ENCODE measurements at regions not wholly inside any gene's neighbourhood (a gene's known extent, or its start where the extent isn't known, plus 50 kb on each side); places are given as distances from the start of the nearest gene placed in this dataset.

GRCh38 chr9:108681851-108682590 lies 173.8 kb downstream of the ACTL7B start:
- Mint-ChIP-seq H3K27ac (ENCODE audit: low read depth) (no peak overlapping the region), H3K4me1 (no peaks in the 10 kb centered on the region), H3K27me3 (no peaks in the 10 kb centered on the region), H3K9me3 (peaks cover 5% of the 10 kb centered on the region), H3K4me3 (no peak overlapping the region), H3K36me3 (ENCODE audit: insufficient read depth) (no peaks in the 10 kb centered on the region)
- ATAC-seq (replicated peaks; ENCODE audit: extremely low read depth, poor library complexity, severe bottlenecking) (no peak), DNase-seq (ENCODE audit: low spot score in 2 of 2) (no peak)

- no peaks in the 10 kb centered on the region for H3K4me1 Mint-ChIP-seq
- peaks cover 5% of the 10 kb centered on the region for H3K9me3 Mint-ChIP-seq
- no peak overlapping the region for H3K27ac Mint-ChIP-seq (ENCODE audit: low read depth)
- ATAC-seq (replicated peaks; ENCODE audit: extremely low read depth, poor library complexity, severe bottlenecking) (no peak), DNase-seq (ENCODE audit: low spot score in 2 of 2) (no peak)
- H3K36me3 Mint-ChIP-seq (ENCODE audit: insufficient read depth) = no peaks in the 10 kb centered on the region
- no peaks in the 10 kb centered on the region for H3K27me3 Mint-ChIP-seq
- H3K4me3 Mint-ChIP-seq = no peak overlapping the region
These were observed 174.8 kb downstream of the ACTL7B start for GRCh38 chr9:108680946-108681345.

GRCh38 chr9:108677776-108678175 lies 178.0 kb downstream of the ACTL7B start:
- no peak for ATAC-seq (replicated peaks; ENCODE audit: extremely low read depth, poor library complexity, severe bottlenecking)

GRCh38 chr9:108676355-108676754 lies 179.4 kb downstream of the ACTL7B start:
- no peak for ATAC-seq (replicated peaks; ENCODE audit: extremely low read depth, poor library complexity, severe bottlenecking)
- no peaks in the 10 kb centered on the region for H3K4me1 Mint-ChIP-seq

More at GRCh38 chr9:108677776-108678175, 178.0 kb downstream of the ACTL7B start:
- H3K36me3 Mint-ChIP-seq (ENCODE audit: insufficient read depth) = no peaks in the 10 kb centered on the region
- H3K4me1 Mint-ChIP-seq = no peaks in the 10 kb centered on the region
- no peak overlapping the region for H3K27ac Mint-ChIP-seq (ENCODE audit: low read depth)
- no peak for DNase-seq (ENCODE audit: low spot score in 2 of 2)
- H3K27me3 Mint-ChIP-seq = no peaks in the 10 kb centered on the region
- H3K9me3 Mint-ChIP-seq = no peaks in the 10 kb centered on the region
- H3K4me3 Mint-ChIP-seq = no peak overlapping the region

GRCh38 chr9:108675708-108676107 lies 180.1 kb downstream of the ACTL7B start:
- H3K4me3 Mint-ChIP-seq = no peak overlapping the region
- no peaks in the 10 kb centered on the region for H3K36me3 Mint-ChIP-seq (ENCODE audit: insufficient read depth)
- H3K27me3 Mint-ChIP-seq = no peaks in the 10 kb centered on the region
- H3K4me1 Mint-ChIP-seq = no peaks in the 10 kb centered on the region
- H3K27ac Mint-ChIP-seq (ENCODE audit: low read depth) = no peak overlapping the region
- DNase-seq (ENCODE audit: low spot score in 2 of 2) (no peak), ATAC-seq (replicated peaks; ENCODE audit: extremely low read depth, poor library complexity, severe bottlenecking) (no peak)
- H3K9me3 Mint-ChIP-seq = no peaks in the 10 kb centered on the region

More at GRCh38 chr9:108676355-108676754, 179.4 kb downstream of the ACTL7B start:
- no peak overlapping the region for H3K27ac Mint-ChIP-seq (ENCODE audit: low read depth)
- H3K9me3 Mint-ChIP-seq = no peaks in the 10 kb centered on the region
- no peak for DNase-seq (ENCODE audit: low spot score in 2 of 2)
- H3K27me3 Mint-ChIP-seq = no peaks in the 10 kb centered on the region
- no peak overlapping the region for H3K4me3 Mint-ChIP-seq
- no peaks in the 10 kb centered on the region for H3K36me3 Mint-ChIP-seq (ENCODE audit: insufficient read depth)

GRCh38 chr9:108674766-108675530 lies 180.8 kb downstream of the ACTL7B start:
- Mint-ChIP-seq H3K4me3 (no peak overlapping the region), H3K36me3 (ENCODE audit: insufficient read depth) (no peaks in the 10 kb centered on the region)
- ATAC-seq (replicated peaks; ENCODE audit: extremely low read depth, poor library complexity, severe bottlenecking) = no peak

GRCh38 chr9:108673386-108673785 lies 182.4 kb downstream of the ACTL7B start:
- H3K4me1 Mint-ChIP-seq = no peaks in the 10 kb centered on the region
- no peaks in the 10 kb centered on the region for H3K36me3 Mint-ChIP-seq (ENCODE audit: insufficient read depth)
- H3K4me3 Mint-ChIP-seq = no peak overlapping the region
- H3K27me3 Mint-ChIP-seq = no peaks in the 10 kb centered on the region
- DNase-seq (ENCODE audit: low spot score in 2 of 2) (no peak), ATAC-seq (replicated peaks; ENCODE audit: extremely low read depth, poor library complexity, severe bottlenecking) (no peak)
- H3K9me3 Mint-ChIP-seq = no peaks in the 10 kb centered on the region
- H3K27ac Mint-ChIP-seq (ENCODE audit: low read depth) = no peak overlapping the region

More at GRCh38 chr9:108674766-108675530, 180.8 kb downstream of the ACTL7B start:
- no peaks in the 10 kb centered on the region for H3K9me3 Mint-ChIP-seq
- DNase-seq (ENCODE audit: low spot score in 2 of 2) = no peak
- no peaks in the 10 kb centered on the region for H3K4me1 Mint-ChIP-seq
- no peak overlapping the region for H3K27ac Mint-ChIP-seq (ENCODE audit: low read depth)
- H3K27me3 Mint-ChIP-seq = no peaks in the 10 kb centered on the region

- no peaks in the 10 kb centered on the region for H3K27me3 Mint-ChIP-seq
- H3K4me1 Mint-ChIP-seq = no peaks in the 10 kb centered on the region
- H3K9me3 Mint-ChIP-seq = no peaks in the 10 kb centered on the region
- H3K36me3 Mint-ChIP-seq (ENCODE audit: insufficient read depth) = no peaks in the 10 kb centered on the region
- H3K27ac Mint-ChIP-seq (ENCODE audit: low read depth) = no peak overlapping the region
- H3K4me3 Mint-ChIP-seq = no peak overlapping the region
- ATAC-seq (replicated peaks; ENCODE audit: extremely low read depth, poor library complexity, severe bottlenecking) = no peak
- DNase-seq (ENCODE audit: low spot score in 2 of 2) = no peak
These were observed 183.2 kb downstream of the ACTL7B start for GRCh38 chr9:108672475-108673190.

- Mint-ChIP-seq H3K9me3 (no peaks in the 10 kb centered on the region), H3K27ac (ENCODE audit: low read depth) (no peak overlapping the region), H3K4me1 (no peaks in the 10 kb centered on the region), H3K27me3 (no peaks in the 10 kb centered on the region), H3K36me3 (ENCODE audit: insufficient read depth) (no peaks in the 10 kb centered on the region), H3K4me3 (no peak overlapping the region)
- no peak for ATAC-seq (replicated peaks; ENCODE audit: extremely low read depth, poor library complexity, severe bottlenecking)
- no peak for DNase-seq (ENCODE audit: low spot score in 2 of 2)
These were observed 184.0 kb downstream of the ACTL7B start for GRCh38 chr9:108671794-108672193.

GRCh38 chr9:108671176-108671575 lies 184.6 kb downstream of the ACTL7B start:
- Mint-ChIP-seq H3K27ac (ENCODE audit: low read depth) (no peak overlapping the region), H3K27me3 (no peaks in the 10 kb centered on the region), H3K4me3 (no peak overlapping the region), H3K36me3 (ENCODE audit: insufficient read depth) (no peaks in the 10 kb centered on the region), H3K4me1 (no peaks in the 10 kb centered on the region), H3K9me3 (no peaks in the 10 kb centered on the region)
- ATAC-seq (replicated peaks; ENCODE audit: extremely low read depth, poor library complexity, severe bottlenecking) = no peak
- DNase-seq (ENCODE audit: low spot score in 2 of 2) = no peak

GRCh38 chr9:108668938-108669335 lies 186.8 kb downstream of the ACTL7B start:
- no peaks in the 10 kb centered on the region for H3K9me3 Mint-ChIP-seq
- H3K4me1 Mint-ChIP-seq = no peaks in the 10 kb centered on the region
- no peaks in the 10 kb centered on the region for H3K36me3 Mint-ChIP-seq (ENCODE audit: insufficient read depth)
- no peak overlapping the region for H3K27ac Mint-ChIP-seq (ENCODE audit: low read depth)
- ATAC-seq (replicated peaks; ENCODE audit: extremely low read depth, poor library complexity, severe bottlenecking) (no peak), DNase-seq (ENCODE audit: low spot score in 2 of 2) (no peak)
- no peak overlapping the region for H3K4me3 Mint-ChIP-seq
- H3K27me3 Mint-ChIP-seq = no peaks in the 10 kb centered on the region

GRCh38 chr9:108668191-108668937 lies 187.4 kb downstream of the ACTL7B start:
- Mint-ChIP-seq H3K36me3 (ENCODE audit: insufficient read depth) (no peaks in the 10 kb centered on the region), H3K4me3 (no peak overlapping the region), H3K27me3 (no peaks in the 10 kb centered on the region), H3K9me3 (no peaks in the 10 kb centered on the region), H3K4me1 (no peaks in the 10 kb centered on the region), H3K27ac (ENCODE audit: low read depth) (no peak overlapping the region)
- ATAC-seq (replicated peaks; ENCODE audit: extremely low read depth, poor library complexity, severe bottlenecking) (no peak), DNase-seq (ENCODE audit: low spot score in 2 of 2) (no peak)

Data from central memory CD8-positive, alpha-beta T cell (primary cell).